ENCODE measurements at regions not wholly inside any gene's neighbourhood (a gene's known extent, or its start where the extent isn't known, plus 50 kb on each side); places are given as distances from the start of the nearest gene placed in this dataset.

DNA sequence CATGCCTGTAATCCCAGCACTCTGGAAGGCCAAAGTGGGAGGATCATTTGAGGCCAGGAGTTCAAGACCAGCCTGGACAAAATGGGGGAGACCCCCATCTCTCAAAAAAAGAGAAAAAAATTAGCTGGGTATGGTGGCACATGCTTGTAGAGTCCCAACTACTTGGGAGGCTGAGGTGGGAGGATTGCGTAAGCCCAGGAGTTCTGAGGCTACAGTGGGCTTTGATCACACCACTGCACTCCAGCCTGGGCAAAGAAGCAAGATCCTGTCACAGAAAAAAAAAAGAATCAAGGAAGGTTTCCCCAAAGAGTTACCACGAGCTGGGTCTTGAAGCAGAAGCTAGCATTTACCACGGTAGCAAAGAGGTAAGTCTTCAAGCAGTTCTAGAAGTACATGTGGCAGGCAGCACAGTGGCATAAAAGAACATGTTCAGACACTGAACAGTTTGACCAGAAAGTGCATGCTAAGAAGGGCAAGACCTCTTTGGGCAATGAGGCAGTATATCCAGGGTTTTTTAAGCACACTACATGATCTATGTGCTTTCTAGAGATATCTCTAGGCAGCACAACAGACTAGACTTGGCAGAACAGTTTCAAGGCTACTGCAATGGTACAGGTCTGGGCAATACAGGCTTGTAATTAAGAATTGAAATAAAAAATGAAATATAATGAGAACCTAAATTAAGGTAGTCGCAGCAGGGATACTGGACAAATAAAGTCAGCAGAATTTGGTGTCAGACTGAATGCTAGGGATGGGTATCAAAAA lies 418.5 kb downstream of the SHQ1 start:
- Histone ChIP-seq H3K27me3 (ENCODE audit: control insufficient read depth, insufficient read depth, low read length) (no peaks in the 10 kb centered on the region), H3K4me3 (ENCODE audit: low read depth, low read length) (no peak overlapping the region), H3K36me3 (ENCODE audit: control insufficient read depth, insufficient read depth, low read length) (no peaks in the 10 kb centered on the region)
- no peak for DNase-seq (ENCODE audit: low read depth)
- TF ChIP-seq, protein P1, sequence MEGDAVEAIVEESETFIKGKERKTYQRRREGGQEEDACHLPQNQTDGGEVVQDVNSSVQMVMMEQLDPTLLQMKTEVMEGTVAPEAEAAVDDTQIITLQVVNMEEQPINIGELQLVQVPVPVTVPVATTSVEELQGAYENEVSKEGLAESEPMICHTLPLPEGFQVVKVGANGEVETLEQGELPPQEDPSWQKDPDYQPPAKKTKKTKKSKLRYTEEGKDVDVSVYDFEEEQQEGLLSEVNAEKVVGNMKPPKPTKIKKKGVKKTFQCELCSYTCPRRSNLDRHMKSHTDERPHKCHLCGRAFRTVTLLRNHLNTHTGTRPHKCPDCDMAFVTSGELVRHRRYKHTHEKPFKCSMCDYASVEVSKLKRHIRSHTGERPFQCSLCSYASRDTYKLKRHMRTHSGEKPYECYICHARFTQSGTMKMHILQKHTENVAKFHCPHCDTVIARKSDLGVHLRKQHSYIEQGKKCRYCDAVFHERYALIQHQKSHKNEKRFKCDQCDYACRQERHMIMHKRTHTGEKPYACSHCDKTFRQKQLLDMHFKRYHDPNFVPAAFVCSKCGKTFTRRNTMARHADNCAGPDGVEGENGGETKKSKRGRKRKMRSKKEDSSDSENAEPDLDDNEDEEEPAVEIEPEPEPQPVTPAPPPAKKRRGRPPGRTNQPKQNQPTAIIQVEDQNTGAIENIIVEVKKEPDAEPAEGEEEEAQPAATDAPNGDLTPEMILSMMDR (IDR thresholded peaks at IDR 0.05; ENCODE audit: insufficient read depth, low read length, poor library complexity, severe bottlenecking), result no peak

DNA sequence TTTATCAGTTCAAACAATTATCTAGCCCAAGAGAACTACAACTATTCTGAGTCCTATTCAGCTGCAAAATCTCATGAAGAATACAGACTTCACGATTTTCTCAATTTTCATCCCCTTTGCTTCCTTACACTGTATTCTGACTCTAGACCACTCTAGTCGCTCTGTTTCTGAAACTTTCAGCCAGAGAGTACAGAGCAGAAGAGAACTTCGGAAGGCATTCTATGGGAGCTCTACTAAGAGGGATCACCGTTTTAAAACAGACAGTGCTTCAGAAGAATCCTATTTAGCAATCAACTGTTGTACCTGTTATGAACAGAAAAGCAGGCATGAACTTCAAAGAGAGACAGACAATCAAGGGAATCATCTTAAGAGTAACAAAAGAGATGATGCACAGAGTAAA lies 419.4 kb downstream of the SHQ1 start:
- TF ChIP-seq, protein P1 (IDR thresholded peaks at IDR 0.05; ENCODE audit: insufficient read depth, low read length, poor library complexity, severe bottlenecking), result no peak
- H3K27me3 ChIP-seq (ENCODE audit: control insufficient read depth, insufficient read depth, low read length), result no peaks in the 10 kb centered on the region
- no peak for DNase-seq (ENCODE audit: low read depth)
- no peaks in the 10 kb centered on the region for H3K36me3 ChIP-seq (ENCODE audit: control insufficient read depth, insufficient read depth, low read length)
- no peak overlapping the region for H3K4me3 ChIP-seq (ENCODE audit: low read depth, low read length)

DNA sequence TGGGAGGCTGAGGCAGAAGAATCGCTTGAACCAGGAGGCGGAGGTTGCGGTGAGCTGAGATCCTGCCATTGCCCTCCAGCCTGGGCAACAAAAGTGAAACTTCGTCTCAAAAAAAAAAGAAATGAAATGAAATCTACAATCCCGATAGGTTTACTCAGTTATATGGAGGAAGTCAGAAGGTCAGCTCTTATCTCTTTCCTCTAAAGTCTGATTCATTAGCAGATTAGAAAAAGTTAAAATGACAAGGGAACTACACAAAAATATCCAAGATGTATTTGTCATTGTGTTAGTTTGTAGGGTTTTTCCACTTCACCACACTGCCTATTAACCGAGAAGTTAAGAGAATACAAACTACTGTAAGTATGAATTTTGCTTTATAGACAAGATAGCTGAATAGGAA lies 420.6 kb downstream of the SHQ1 start:
- H3K36me3 ChIP-seq (ENCODE audit: control insufficient read depth, insufficient read depth, low read length), result no peaks in the 10 kb centered on the region
- H3K27me3 ChIP-seq (ENCODE audit: control insufficient read depth, insufficient read depth, low read length), result no peaks in the 10 kb centered on the region
- DNase-seq (ENCODE audit: low read depth), result no peak
- H3K4me3 ChIP-seq (ENCODE audit: low read depth, low read length), result no peak overlapping the region
- TF ChIP-seq, protein P1 (IDR thresholded peaks at IDR 0.05; ENCODE audit: insufficient read depth, low read length, poor library complexity, severe bottlenecking), result no peak

DNA sequence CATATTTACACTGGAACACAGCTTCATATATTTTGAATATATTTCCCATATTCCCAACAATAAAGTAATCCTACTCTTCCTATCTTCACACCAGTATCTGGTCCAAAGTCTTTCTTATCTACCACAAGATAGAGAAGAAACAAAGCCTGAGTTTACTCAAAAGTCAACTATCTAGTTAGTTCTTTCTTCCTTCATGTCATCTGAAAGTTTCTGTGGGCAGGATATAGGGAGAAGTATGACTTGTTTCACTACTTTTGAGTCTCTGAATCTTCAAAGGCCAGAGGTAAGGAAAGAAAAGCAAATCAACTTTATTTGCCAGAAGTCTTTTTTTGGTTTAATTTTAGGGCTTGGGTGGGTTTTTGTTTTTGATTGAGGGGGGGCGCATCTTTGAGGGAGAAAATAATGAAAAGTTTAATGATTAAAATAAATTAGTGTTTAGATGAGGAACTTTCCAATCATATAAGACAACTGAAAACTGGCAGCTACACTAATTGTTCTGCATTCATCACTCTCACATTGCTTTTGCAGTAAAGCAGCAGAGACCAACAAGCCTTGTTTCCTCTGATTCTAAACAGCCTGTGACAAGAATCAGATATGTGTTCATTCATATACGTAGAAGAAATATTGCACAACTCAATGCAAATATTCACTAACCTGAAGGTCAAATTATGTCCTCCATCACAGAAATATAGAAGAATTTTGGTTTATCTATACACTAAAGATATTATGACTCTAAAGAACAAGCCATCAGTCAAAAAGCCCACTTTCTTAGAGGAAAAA lies 421.4 kb downstream of the SHQ1 start:
- Histone ChIP-seq H3K36me3 (ENCODE audit: control insufficient read depth, insufficient read depth, low read length) (no peaks in the 10 kb centered on the region), H3K27me3 (ENCODE audit: control insufficient read depth, insufficient read depth, low read length) (no peaks in the 10 kb centered on the region), H3K4me3 (ENCODE audit: low read depth, low read length) (no peak overlapping the region)
- DNase-seq (ENCODE audit: low read depth), result no peak
- TF ChIP-seq, protein P1 (IDR thresholded peaks at IDR 0.05; ENCODE audit: insufficient read depth, low read length, poor library complexity, severe bottlenecking), result no peak

DNA sequence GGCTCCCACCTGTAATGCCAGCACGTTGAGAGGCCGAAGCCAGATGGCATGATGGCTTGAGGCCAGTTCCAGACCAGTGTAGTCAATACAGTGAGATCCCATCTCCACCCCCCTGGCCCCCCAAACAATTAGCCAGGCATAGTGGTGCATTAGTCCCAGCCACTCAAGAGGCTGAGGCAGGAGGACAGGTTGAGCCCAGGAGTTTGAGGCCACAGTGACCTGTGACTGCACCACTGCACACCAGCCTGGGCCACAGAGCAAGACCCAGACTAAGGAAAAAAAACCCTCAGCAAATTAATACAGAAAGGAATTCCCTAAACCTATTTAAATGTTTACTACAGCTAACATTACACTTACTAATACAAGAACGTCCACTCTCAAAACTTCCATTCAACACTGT lies 424.6 kb downstream of the SHQ1 start:
- H3K36me3 ChIP-seq (ENCODE audit: control insufficient read depth, insufficient read depth, low read length), result no peaks in the 10 kb centered on the region
- no peak overlapping the region for H3K4me3 ChIP-seq (ENCODE audit: low read depth, low read length)
- DNase-seq (ENCODE audit: low read depth), result no peak
- H3K27me3 ChIP-seq (ENCODE audit: control insufficient read depth, insufficient read depth, low read length), result no peaks in the 10 kb centered on the region
- TF ChIP-seq, protein P1 (IDR thresholded peaks at IDR 0.05; ENCODE audit: insufficient read depth, low read length, poor library complexity, severe bottlenecking), result no peak

Data from kidney epithelial cell (primary cell).